DMS79 treated with DMSO at 0.1 percent for 48 hours (cell line): ENCODE measurements at regions not wholly inside any gene's neighbourhood (a gene's known extent, or its start where the extent isn't known, plus 50 kb on each side); places are given as distances from the start of the nearest gene placed in this dataset.
A peak's percentile ranks its signal among the peaks of the same experiment; 100 is the strongest.
"Not testable (repeated sequence)": the region's sequence is repeated elsewhere in the genome, so short reads cannot be mapped to it uniquely, and the experiment has no call there.

ENCODE experiments used
- DNase-seq: peaks from one replicate; lab custom pipeline; 2025; lab: John Stamatoyannopoulos, UW

- no peak for DNase-seq
Measured at GRCh38 chr5:166073901-166074581, 2217.4 kb upstream of the WWC1 start.

- DNase-seq: no peak
Measured at GRCh38 chr5:166074582-166075481, 2216.6 kb upstream of the WWC1 start.

GRCh38 chr5:166083183-166083959 lies 2208.1 kb upstream of the WWC1 start:
- no peak for DNase-seq

- no peak for DNase-seq
Measured at GRCh38 chr5:166086568-166086967, 2204.9 kb upstream of the WWC1 start.

GRCh38 chr5:166088389-166089039 lies 2202.9 kb upstream of the WWC1 start:
- DNase-seq: no peak

GRCh38 chr5:166091931-166092330 lies 2199.5 kb upstream of the WWC1 start:
- DNase-seq: no peak

- no peak for DNase-seq
Measured at GRCh38 chr5:166093312-166093711, 2198.1 kb upstream of the WWC1 start.

GRCh38 chr5:166102947-166103346 lies 2188.5 kb upstream of the WWC1 start:
- DNase-seq: no peak

- no peak for DNase-seq
Measured at GRCh38 chr5:166111021-166111420, 2180.4 kb upstream of the WWC1 start.

GRCh38 chr5:166117072-166118066 lies 2174.1 kb upstream of the WWC1 start:
- no peak for DNase-seq

GRCh38 chr5:166119506-166119905 lies 2171.9 kb upstream of the WWC1 start:
- DNase-seq: no peak

GRCh38 chr5:166123717-166124116 lies 2167.7 kb upstream of the WWC1 start:
- DNase-seq: no peak

GRCh38 chr5:166127766-166128570 lies 2163.5 kb upstream of the WWC1 start:
- no peak for DNase-seq

- DNase-seq: not testable (repeated sequence)
Measured at GRCh38 chr5:166145107-166145506, 2146.3 kb upstream of the WWC1 start.

GRCh38 chr5:166163996-166164610 lies 2127.3 kb upstream of the WWC1 start:
- peak; percentile 1 for DNase-seq

GRCh38 chr5:166165596-166165995 lies 2125.8 kb upstream of the WWC1 start:
- DNase-seq: no peak

GRCh38 chr5:166166071-166166470 lies 2125.4 kb upstream of the WWC1 start:
- no peak for DNase-seq

- DNase-seq: no peak
Measured at GRCh38 chr5:166172597-166172996, 2118.8 kb upstream of the WWC1 start.

- no peak for DNase-seq
Measured at GRCh38 chr5:166178411-166179080, 2112.9 kb upstream of the WWC1 start.
